NCI-H510A (cell line): ENCODE measurements at regions not wholly inside any gene's neighbourhood (a gene's known extent, or its start where the extent isn't known, plus 50 kb on each side); places are given as distances from the start of the nearest gene placed in this dataset.
"Not testable (repeated sequence)": the region's sequence is repeated elsewhere in the genome, so short reads cannot be mapped to it uniquely, and the experiment has no call there.

ENCODE experiments used
- DNase-seq: peaks from one replicate; lab custom pipeline; 2025; lab: John Stamatoyannopoulos, UW

GRCh38 chr2:143952536-143952935, 567.4 kb downstream of the ZEB2 start:
- DNase-seq, result no peak

- no peak for DNase-seq
Measured at GRCh38 chr2:143950704-143951103, 569.2 kb downstream of the ZEB2 start.

GRCh38 chr2:143949121-143949848, 570.6 kb downstream of the ZEB2 start:
- no peak for DNase-seq

GRCh38 chr2:143948710-143949109, 571.2 kb downstream of the ZEB2 start:
- no peak for DNase-seq

- no peak for DNase-seq
Measured at GRCh38 chr2:143946436-143947391, 573.2 kb downstream of the ZEB2 start.

GRCh38 chr2:143942486-143942885, 577.4 kb downstream of the ZEB2 start:
- DNase-seq, result no peak

- DNase-seq, result no peak
Measured at GRCh38 chr2:143940720-143941119, 579.2 kb downstream of the ZEB2 start.

GRCh38 chr2:143939626-143940330, 580.1 kb downstream of the ZEB2 start:
- DNase-seq, result no peak

GRCh38 chr2:143937723-143938350, 582.1 kb downstream of the ZEB2 start:
- no peak for DNase-seq

- DNase-seq, result peak; percentile 51
Measured at GRCh38 chr2:143936848-143937722, 582.8 kb downstream of the ZEB2 start.

GRCh38 chr2:143936538-143936847, 583.4 kb downstream of the ZEB2 start:
- DNase-seq, result no peak

- DNase-seq, result no peak
Measured at GRCh38 chr2:143935482-143935752, 584.5 kb downstream of the ZEB2 start.

- DNase-seq, result no peak
Measured at GRCh38 chr2:143934626-143935481, 585.1 kb downstream of the ZEB2 start.

GRCh38 chr2:143933946-143934569, 585.9 kb downstream of the ZEB2 start:
- no peak for DNase-seq

- DNase-seq, result no peak
Measured at GRCh38 chr2:143930891-143931290, 589.0 kb downstream of the ZEB2 start.

GRCh38 chr2:143928613-143929012, 591.3 kb downstream of the ZEB2 start:
- no peak for DNase-seq

GRCh38 chr2:143928184-143928583, 591.7 kb downstream of the ZEB2 start:
- DNase-seq, result no peak

GRCh38 chr2:143926736-143927135, 593.2 kb downstream of the ZEB2 start:
- DNase-seq, result no peak

- not testable (repeated sequence) for DNase-seq
Measured at GRCh38 chr2:143922261-143922830, 597.6 kb downstream of the ZEB2 start.
